GM12875 (cell line): ENCODE measurements at regions not wholly inside any gene's neighbourhood (a gene's known extent, or its start where the extent isn't known, plus 50 kb on each side); places are given as distances from the start of the nearest gene placed in this dataset.
"Not testable (repeated sequence)": the region's sequence is repeated elsewhere in the genome, so short reads cannot be mapped to it uniquely, and the experiment has no call there.

Experiments
- H3K4me3 ChIP-seq: one replicate; pipeline ENCODE4 v1.5.1; 2011; ENCODE audit warnings: low read depth, low read length, control low read depth
- CTCF ChIP-seq: IDR thresholded peaks from 2 replicates; pipeline ENCODE4 v1.5.1; 2011; ENCODE audit warnings: low read depth, mild to moderate bottlenecking, control low read depth, inconsistent platforms, low read length, moderate library complexity, borderline replicate concordance; ENCODE audit not compliant: insufficient read depth

- no peak overlapping the region for H3K4me3 ChIP-seq
- TF ChIP-seq CTCF, result no peak
Observed at GRCh38 chr5:96189028-96189826, 227.6 kb upstream of the ELL2 start.

GRCh38 chr5:96187309-96188027 lies 225.8 kb upstream of the ELL2 start:
- no peak overlapping the region for H3K4me3 ChIP-seq
- no peak for TF ChIP-seq CTCF

GRCh38 chr5:96184510-96184909 lies 222.9 kb upstream of the ELL2 start:
- not testable (repeated sequence) for H3K4me3 ChIP-seq

GRCh38 chr5:96180684-96181435 lies 219.2 kb upstream of the ELL2 start:
- H3K4me3 ChIP-seq, result no peak overlapping the region

GRCh38 chr5:96177303-96177869 lies 215.7 kb upstream of the ELL2 start:
- H3K4me3 ChIP-seq, result no peak overlapping the region
- TF ChIP-seq CTCF, result no peak

More at GRCh38 chr5:96180684-96181435, 219.2 kb upstream of the ELL2 start:
- TF ChIP-seq CTCF, result no peak

GRCh38 chr5:96176022-96176421 lies 214.4 kb upstream of the ELL2 start:
- TF ChIP-seq CTCF, result no peak
- no peak overlapping the region for H3K4me3 ChIP-seq

GRCh38 chr5:96175090-96175489 lies 213.4 kb upstream of the ELL2 start:
- H3K4me3 ChIP-seq, result no peak overlapping the region
- peak; percentile 25; the same call in 1 of the 2 replicates for TF ChIP-seq CTCF
